NB4 (cell line): ENCODE measurements at regions not wholly inside any gene's neighbourhood (a gene's known extent, or its start where the extent isn't known, plus 50 kb on each side); places are given as distances from the start of the nearest gene placed in this dataset.

ENCODE experiments used
- CTCF ChIP-seq: IDR thresholded peaks from one replicate; pipeline ENCODE4 v1.5.1; 2012; ENCODE audit warnings: low read depth, low read length
- POLR2A ChIP-seq: IDR thresholded peaks from 2 replicates; pipeline ENCODE4 v1.6.1; 2011; ENCODE audit warnings: mild to moderate bottlenecking; ENCODE audit not compliant: insufficient read length; ENCODE audit errors: extremely low read depth

DNA sequence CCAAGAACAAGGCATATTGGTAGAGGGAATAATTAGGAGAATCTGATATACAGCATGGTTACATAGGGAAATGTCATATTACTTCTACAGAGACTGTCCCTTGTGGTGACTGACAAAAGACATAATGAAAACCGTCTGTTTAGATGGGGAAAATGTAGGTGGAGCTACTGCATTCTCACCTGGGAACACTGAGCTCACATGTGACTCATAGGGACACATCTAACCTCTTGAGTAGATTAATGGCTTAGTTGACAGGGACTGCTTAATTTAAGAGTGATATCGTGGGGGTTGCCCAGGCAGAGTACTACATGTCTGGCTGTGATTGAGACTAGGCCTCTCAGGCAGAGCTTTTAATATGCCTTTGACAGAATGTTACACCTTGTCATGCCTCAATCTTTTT lies 235.3 kb upstream of the ZFP64 start:
- TF ChIP-seq CTCF: no peak
- TF ChIP-seq POLR2A: no peak
